HG03558 (cell line): ENCODE measurements at regions not wholly inside any gene's neighbourhood (a gene's known extent, or its start where the extent isn't known, plus 50 kb on each side); places are given as distances from the start of the nearest gene placed in this dataset.
"Not testable (repeated sequence)": the region's sequence is repeated elsewhere in the genome, so short reads cannot be mapped to it uniquely, and the experiment has no call there.

Source experiments
- ATAC-seq: cut with Tn5 transposase; IDR thresholded peaks from one replicate; pipeline ENCODE4 v1.9.1; 2021; ENCODE audit warnings: moderate number of reproducible peaks; ENCODE audit not compliant: unreplicated experiment; ENCODE audit errors: extremely low read depth

DNA sequence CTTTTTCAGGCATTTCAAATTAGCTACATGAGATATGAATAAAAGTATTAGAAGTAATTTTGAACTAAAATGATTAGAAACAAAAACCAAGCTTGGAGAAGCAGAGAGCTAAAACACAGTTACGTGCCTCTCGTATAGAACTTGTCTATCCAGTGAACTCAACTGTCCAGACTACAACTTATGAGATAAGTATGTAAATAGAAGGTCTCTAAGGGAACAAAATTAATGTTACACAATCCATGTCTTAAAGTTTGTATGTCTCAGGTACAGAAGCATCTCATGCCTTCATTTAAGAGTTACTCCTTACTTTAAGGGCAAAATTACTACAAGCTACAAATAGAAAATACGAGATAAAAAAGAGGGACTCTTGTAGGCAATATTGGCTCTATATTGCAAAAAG, 316.8 kb downstream of the CETN3 start:
- ATAC-seq: no peak

DNA sequence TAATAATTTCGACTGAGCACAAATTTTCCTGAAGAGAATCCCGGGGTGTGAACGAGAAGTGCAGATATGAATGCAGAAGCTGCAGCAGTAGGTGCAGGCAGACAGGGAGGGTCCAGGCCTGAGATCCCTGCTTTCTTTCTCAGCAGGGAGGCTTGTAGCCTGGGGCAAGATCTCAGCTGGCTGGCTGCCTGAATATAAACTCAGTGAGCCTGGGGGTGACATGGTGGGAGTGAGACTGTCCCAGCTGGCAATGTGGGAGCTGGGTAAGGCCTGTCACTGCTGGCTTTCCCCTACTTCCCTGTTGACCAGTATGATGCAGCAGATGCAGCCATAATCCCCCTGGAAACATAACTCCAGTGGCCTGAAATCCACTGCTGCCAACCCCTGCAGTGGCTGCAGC, 325.2 kb downstream of the CETN3 start:
- no peak for ATAC-seq

DNA sequence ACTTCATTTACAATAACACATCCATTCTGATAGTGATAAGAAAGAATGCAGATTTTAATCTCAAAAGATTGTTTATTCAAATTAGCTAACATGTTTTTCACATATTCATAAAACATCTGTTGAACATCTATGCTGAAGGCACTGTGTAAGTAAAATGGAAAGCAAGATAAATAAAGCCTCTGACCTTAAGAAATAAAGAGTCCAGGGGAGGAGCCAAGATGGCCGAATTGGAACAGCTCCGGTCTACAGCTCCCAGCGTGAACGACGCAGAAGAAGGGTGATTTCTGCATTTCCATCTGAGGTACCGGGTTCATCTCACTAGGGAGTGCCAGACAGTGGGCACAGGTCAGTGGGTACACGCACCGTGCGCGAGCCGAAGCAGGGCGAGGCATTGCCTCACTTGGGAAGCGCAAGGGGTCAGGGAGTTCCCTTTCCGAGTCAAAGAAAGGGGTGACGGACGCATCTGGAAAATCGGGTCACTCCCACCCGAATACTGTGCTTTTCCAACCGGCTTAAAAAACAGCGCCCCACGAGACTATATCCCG, 336.5 kb downstream of the CETN3 start:
- not testable (repeated sequence) for ATAC-seq

DNA sequence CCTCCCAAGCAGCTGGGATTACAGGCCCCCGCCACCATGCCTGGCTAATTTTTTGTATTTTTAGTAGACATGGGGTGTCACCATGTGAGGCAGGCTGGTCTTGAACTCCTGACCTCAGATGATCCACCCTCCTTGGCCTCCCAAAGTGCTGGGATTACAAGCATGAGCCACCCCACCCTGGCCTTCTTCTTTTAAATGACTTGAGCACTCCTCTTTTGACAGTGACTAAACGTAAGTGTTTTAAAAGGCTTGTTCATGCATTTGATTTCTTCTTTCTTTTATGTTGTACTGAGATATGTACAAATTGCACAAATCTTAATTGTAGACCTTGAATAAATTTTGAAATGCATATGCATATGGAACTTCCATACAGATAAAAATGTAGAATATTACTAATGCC, 337.9 kb downstream of the CETN3 start:
- ATAC-seq: no peak

DNA sequence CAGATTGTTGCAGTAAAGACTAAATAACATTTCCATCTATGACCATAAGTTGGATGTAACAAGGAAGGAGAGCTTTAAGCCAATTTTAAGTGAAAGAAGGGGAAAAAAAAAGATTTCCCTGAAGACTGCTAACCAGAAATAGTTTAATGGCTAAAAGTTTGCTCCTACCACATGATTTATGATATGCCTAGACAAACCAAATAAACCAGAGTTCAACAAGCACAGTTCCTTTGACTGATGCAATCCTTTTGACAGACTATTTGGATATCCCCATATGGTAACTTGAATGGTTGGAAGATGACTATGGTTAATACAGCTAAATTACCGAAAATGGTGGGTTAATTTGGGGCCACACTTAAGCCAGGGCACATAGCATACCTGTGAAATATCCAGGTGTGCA, 338.5 kb downstream of the CETN3 start:
- no peak for ATAC-seq

DNA sequence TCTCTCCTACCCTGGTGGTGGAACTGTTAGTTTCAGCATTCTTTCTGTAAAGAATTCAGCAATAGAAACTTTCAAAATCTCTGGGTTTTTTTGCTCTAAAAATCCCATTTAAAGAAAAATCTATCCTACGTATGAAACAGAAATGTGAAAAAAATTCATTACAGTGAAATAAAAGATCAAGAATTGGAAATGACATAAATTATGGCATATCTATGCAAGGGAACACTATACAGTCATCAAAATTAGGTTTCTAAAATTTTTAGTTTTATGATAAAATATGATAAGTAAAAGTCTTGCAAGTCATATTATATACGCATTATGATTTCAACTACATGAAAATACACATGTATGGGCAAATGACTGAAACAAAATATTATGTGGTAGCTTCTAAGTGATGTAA, 342.6 kb downstream of the CETN3 start:
- ATAC-seq: no peak

DNA sequence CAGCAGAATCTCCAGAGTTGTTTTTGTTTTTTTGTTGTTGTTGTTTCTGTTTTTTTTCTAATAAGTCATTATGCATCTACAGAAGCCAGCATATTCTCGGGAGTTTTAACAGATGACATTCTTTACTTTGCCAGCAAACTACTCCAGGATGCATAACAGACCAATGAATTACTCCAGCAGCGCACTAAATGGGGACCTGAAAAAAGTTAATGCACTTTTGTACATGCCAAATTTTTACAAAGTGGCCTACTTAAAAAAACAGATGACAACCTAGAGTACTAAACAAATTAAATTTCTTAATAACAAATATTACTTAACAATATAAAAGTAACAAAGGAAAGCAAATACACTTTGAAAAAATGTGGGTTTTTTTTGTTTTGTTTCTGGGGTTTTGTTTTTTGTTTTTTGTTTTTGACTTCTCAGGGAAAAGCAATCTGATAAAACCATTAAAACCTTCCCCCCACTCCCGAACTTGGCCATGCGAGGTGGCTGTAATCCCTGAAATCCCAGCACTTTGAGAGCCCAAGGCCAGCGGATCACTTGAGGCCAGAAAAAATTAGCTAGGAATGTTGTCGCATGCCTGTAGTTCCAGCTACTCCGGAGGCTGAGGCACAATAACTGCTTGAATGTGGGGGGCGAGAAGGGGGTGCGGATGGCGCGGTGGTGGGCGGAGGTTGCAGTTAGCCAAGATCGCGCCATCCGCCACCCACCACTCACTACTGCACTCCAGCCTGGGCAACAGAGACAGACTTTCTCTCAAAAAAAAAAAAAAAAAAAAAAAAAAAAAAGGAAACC, 352.4 kb downstream of the CETN3 start:
- ATAC-seq: no peak

DNA sequence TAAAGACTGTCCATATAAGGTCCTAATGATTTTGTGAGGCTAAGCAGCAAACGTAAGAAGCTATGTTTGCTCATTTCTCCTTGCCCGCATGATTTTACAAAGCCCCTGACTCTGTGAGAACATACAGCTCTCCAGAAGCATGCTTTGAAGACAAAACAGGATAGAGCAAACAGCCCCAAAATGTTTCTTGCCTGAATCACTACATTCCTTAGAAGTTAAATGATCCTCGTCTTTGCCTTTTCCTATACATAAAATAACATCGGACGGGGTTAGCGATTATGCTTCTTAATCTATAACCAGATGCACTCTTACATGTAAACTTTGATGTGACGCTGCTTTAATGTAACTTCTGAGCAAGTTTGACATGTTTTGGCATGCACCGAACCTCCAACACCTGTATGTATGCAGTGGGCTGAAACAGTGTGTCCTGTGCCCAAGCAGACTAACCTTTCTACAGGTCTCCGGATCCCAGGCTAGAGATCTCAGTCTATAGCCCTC, 353.7 kb downstream of the CETN3 start:
- ATAC-seq: no peak

DNA sequence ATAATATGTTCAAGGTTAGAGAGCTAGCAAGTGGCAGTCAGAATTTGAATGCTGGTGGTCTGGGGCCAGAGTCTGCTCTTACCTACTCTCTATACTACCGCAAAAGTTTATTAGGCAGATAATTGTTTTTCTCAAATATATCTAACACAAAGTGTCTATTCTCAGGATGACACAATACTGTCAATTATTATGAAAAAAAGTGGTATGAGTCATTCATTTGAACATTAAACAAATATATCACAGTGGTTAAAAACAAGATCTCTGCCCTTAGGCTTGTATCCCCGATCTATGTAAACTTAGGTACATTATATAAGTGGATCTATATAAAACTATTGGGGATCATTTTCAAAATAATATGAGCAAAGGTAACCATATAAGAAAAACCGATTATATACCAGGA, 354.9 kb downstream of the CETN3 start:
- ATAC-seq: no peak

DNA sequence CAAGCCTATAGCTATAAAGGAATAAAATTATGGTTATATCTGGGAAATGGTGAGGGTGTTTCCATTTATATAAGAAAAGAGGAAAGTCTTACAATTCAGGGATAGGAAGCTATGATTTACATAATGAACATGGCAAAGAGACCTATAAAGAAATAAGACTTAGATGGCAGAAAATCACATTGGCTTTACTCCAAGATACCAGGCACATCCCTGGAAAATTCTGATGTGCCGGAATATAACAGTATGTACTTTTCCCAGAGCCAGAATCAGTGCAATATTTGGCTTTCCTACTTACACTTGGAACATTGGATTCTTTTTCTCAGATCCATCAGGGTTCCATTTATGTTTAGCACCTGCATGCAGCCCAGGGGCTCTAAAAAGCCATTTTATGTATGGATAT, 357.8 kb downstream of the CETN3 start:
- no peak for ATAC-seq

DNA sequence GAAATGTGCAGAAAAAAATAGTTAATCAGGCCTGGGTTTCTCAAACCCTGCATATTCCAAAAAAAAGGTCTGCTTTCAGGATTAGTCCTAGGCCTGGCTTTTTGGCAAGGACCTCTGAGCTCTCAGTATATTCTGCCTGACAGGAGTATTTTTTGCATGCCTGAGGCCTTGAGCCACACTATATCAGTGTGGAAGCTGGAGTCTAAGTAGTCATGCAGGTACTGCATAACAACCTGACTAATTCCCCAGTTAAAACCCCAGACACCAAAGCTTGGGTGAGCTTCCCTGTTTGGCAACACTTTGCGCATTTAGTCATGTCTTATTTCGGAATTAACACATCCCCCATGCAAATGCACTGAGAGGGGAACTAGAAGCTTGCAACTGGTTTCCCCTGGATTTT, 359.5 kb downstream of the CETN3 start:
- ATAC-seq: no peak

DNA sequence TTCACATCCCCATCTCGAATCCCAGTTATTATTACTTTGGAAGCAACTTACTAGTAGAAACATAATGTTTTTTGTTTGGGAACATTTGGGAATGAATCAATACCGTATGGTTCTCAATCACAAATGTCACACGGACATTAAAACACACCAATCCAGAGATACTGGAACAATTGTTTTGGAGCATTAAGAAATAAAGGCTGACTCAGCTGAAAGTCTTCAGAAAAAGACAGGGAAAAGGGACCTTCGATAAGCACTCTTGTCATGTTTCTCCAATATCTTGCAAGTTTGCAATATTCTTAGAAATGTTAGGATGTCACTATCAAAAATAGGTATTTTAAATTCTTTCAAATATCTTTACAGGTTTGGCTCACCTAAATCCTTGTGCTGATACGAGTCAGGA, 362.4 kb downstream of the CETN3 start:
- no peak for ATAC-seq

DNA sequence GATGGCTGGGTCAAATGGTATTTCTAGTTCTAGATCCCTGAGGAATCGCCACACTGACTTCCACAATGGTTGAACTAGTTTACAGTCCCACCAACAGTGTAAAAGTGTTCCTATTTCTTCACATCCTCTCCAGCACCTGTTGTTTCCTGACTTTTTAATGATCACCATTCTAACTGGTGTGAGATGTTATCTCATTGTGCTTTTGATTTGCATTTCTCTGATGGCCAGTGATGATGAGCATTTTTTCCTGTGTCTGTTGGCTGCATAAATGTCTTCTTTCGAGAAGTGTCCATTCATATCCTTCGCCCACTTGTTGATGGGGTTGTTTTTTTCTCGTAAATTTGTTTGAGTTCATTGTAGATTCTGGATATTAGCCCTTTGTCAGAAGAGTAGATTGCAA, 369.5 kb downstream of the CETN3 start:
- ATAC-seq: not testable (repeated sequence)

DNA sequence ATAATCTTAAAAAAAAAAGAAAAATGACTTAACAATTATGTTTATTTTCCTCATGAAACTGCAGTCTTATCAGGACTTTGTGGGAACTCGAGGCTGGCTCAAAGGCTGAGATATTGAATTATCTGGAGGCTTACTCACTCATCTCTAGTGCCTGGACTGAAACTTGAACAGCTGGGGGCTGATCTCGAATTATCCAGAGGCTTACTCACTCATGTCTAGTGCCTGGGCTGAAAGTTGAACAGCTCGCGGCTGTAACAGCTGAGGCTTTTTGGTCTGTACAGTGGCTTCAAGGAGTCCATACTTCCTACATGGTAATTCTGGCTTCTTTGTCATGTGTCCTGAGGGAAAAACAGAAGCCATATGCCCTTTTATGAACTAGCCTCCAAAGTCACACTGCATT, 371.9 kb downstream of the CETN3 start:
- ATAC-seq: no peak

DNA sequence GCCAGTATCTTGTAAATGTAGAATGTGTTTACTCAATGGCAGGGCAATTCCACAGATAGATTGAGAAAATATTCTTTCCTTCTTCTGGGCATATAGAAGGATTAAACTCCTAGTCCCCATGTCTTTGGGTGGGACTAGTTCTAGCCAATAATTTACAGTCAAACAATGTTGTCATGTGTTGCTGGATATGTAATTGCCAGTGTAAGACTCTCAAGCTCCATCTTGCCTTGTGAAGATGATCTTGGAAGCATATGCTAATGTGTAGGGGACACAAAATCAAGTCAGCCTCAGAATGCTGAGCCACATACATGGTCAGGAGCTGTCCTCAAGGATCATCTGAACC, 386.9 kb downstream of the CETN3 start:
- no peak for ATAC-seq

DNA sequence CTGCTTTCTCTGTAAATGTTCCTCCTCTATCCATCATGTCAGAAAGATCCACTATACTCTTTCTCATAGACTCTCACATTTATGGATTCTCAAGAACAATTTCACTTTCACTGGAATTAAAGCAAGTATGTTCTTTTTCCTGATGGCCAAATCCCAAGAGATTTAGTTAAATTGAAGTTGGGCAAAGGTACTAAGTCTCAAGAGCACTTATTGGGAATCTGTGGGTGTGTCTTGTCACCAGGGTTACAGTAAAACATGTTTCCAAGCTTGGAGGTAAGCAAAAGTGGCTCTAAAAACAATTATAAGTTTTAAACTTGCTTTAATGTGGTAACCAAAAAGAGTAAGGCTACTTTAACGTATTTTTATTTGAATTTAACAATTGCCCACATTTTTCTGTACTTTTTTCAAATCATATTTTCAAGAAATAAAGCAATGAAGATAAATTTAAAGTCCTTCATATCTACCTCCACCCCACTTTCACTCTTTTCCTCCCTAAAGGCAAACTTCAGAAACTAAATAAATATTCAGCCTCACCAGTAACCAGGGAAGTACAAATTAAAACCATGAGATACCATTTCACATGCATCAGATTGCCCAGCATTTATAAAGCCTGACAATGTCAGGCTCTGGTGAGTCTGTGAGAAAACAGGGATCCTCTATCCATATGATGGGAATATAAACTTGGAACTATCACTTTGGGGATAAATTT, 387.4 kb downstream of the CETN3 start:
- no peak for ATAC-seq

DNA sequence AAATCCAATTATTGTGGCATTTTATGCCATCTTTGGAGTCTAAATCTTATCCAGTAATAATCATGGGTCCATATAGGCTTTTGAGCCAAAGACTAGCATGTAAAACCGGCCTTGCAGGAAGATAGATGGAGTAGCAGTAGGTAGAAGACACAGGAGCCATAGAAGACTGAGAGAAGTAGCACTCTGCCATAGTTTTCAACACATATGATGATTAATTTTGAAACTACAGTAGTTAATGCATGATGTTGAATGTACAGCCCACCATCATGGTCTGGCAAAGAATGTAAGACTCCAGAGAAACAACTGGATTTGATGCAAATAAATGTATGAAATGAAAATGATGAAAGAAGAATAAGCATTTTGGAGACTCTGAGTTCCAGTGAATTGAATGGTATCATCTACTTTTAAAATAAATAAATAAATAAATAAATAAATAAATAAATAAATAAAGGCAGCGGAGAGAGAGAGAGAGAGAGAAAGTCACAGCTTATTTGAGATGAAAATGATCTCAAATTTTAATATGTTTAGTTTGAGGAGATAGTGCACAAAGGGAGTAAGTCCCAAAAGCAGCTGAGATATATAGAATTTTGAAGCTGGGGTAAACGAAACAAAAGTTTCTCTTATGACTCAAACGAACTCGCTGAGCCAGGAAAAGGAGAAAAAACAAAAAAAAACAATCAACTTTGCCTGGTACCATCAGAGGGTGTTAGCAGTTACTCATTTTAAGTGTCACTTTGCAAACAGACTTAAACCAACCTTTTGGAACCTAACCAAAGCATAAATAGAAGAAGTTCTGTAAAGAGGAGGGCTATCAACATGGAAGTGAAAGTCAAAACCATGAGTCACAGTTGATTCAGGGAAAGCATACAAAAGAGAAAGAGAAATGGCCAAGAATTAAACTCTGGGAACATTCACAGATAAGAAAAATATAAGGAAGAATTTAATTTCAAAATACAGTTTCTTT, 388.7 kb downstream of the CETN3 start:
- ATAC-seq: peak; percentile 97

DNA sequence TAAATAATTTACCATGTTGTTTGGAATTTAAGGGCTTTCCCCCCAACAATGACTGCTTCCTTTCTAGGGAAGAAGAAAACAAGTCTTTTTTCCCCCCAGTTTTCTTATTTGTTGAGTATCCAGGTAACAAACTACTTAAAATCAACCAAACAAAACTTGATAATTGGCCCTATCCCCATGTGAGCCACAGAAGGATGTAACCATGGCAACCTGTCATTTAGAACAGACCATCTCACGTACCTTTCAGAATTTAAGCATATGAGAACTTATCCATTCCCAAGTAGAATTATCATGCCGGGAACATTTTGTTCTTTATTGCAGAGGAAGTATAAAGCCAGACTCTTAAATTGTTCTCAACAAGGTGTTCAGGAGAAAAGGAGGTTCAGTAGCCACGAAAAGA, 392.3 kb downstream of the CETN3 start:
- ATAC-seq: no peak

DNA sequence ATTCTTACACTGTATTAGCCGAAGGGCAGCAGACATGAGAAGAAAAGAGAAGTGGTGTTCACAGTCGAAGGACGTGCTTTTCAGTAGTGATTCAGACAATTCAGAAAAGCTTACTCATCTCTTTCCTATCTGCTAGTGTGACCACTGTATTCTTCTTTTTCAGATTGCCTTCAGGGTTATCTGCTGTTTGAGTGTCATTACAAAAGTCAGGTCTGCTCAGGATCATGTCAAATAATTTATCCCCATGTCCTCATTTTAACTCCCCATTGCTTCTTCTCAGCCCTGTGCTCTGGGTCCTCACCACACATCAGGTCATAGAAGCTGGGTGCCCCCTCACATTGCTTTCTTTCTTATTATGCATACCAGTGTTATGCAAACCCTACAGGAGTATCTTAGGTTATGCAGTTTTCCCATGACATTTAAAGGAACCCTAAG, 394.0 kb downstream of the CETN3 start:
- peak; percentile 91 for ATAC-seq

DNA sequence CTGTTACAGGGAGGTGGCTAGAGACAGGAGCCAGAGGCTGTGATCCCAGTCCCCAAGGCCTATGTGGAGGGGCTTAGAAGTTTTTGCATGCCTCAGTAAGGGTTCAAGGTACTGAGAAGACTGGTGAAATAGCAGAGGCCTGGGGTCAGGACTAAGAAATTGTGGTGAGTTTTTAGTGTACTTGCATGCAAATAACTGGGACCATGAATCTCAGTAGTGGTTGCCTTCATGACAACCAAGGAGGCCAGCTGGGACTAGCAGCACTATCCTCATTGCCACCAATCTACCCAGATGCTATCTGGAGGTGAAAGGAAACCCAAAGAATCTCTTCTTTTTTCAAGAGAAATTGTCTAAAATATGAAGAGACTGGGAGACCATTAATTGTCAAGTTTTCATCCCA, 395.1 kb downstream of the CETN3 start:
- peak; percentile 78 for ATAC-seq
